ENCODE measurements at regions not wholly inside any gene's neighbourhood (a gene's known extent, or its start where the extent isn't known, plus 50 kb on each side); places are given as distances from the start of the nearest gene placed in this dataset.

DNA sequence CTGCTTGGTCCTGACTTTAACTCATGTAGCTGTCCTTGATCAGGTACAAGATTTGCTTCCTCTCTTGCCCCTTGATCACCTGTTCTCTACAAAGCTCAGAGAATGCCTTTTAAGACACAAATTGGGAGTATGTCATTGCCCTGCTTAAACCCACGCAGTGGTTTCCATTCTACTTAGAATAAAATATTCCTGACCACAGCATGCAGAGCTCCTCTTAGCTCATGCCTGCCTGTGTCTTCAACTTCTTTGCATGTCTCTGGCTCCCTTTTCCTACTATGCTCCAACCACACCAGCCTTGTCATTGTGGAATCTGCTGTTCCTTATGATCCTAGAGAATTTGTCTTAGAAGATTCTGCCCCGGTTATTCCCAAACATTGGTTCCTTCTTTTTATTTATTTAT, 393.1 kb downstream of the RRAGC start:
- no peak for DNase-seq (ENCODE audit: low read depth, low spot score)

DNA sequence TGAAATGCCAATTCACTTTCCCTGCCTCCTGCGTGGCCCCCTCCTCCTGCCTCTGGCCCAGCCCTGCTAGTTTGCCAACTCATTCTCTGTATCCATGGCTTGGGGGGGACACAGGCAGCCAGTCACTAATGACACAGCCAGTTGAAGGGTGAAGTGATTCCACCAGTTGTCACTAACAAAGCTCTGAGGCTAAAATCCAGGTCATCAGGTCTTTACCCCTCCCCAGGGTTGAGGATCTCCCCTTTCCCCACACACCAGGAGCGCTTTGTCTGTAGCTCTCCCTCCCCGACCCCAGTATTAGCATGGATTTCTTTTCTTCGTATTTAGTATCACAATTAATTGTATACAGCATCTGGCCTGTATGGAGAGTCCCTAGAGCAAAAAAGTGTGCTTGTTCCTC, 394.1 kb downstream of the RRAGC start:
- no peak for DNase-seq (ENCODE audit: low read depth, low spot score)

DNA sequence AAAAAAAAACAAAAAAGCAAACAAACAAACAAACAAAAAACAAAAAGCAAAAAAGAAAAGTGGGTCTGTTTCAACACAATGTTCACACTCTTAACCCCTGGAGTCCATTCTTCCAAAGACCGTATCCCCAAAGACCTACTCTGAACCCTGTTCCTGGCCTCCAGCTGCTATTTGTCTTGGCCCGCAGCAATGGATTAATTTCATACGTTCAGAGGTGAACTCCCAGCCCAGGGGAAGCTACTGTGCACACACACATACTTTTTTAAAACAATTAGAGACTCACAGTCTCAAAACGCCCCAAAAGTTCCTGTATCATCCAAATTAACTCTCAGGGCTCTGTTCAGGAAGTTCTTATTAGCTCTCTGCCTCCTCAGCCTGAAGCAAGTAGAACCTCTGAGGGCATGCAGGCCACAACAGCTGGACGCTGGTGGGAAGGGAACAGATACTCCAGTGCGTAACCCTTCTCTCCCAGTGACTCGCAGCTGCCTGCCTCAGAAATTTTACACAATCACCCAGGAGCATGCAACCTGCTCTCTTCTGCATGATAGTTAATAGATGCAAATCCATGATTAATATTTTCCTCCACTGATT, 395.4 kb downstream of the RRAGC start:
- no peak for DNase-seq (ENCODE audit: low read depth, low spot score)

DNA sequence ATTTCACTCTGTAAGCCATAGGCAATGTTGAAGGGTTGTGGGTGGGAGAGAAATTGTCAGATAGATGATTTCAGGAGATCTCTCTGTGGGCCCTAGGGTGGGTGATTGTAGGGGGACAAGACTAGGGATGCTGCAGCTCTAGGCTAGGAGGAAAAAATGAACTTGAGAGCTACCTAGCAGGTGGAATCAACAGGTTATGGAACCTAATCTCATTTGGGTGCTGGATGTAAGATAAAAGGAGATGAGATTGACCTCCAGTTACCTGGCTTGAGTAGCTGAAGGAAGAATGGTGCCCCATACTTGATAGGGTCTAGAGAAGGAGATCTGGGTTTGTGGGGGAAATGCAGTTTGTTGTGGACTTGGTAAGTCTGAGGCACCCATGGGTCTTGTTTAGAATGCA, 396.5 kb downstream of the RRAGC start:
- DNase-seq (ENCODE audit: low read depth, low spot score): no peak

DNA sequence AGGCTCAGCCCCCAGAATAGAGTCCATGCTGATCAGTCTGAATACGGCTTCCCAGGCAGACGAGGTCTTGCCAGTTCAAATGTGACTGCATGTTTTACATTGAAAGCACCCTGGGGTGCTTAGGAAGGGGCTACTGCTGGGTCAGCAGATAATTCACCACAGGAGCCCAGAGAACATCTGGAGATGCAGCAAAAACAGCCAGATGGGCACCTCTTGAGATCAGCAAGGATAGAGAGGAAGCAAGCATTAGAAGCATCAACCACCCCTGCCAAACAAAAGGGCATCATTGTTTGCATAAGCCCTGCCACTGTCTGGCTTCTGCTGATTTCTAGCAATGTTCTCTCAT, 403.1 kb downstream of the RRAGC start:
- DNase-seq (ENCODE audit: low read depth, low spot score): no peak

DNA sequence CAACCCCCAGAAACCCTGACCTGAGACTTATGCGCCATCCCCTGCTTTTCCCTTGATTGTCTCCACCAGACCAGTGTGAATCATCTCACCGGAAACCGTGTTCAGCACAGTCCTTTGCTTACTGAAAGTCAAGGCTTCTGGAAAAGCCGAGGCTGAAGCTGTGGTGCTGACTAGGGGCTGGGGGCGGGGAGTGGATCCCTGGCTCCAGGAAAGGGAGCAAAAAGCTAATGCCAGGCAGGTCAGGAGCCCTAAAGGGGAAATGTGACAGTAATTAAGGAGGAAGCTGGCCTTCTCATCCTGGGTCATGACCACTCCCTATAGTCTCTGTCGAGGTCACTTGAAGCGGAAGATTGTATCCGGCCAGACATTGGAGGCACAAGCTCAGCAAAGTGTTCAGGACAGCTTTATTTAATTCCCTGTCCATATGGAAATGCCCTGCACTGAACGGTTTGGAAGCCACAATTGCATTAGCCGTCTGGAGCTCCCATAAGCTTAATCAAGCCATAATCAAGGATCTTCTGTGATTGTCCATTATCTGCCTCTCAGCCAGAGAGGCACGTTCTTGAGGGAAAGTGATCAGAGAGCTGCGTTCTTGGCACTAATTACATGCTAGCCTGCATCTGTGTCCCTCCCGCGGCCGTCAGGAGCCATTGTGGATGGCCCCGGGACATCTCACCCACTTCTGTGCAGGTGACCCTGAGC, 403.6 kb downstream of the RRAGC start:
- DNase-seq (ENCODE audit: low read depth, low spot score): no peak

DNA sequence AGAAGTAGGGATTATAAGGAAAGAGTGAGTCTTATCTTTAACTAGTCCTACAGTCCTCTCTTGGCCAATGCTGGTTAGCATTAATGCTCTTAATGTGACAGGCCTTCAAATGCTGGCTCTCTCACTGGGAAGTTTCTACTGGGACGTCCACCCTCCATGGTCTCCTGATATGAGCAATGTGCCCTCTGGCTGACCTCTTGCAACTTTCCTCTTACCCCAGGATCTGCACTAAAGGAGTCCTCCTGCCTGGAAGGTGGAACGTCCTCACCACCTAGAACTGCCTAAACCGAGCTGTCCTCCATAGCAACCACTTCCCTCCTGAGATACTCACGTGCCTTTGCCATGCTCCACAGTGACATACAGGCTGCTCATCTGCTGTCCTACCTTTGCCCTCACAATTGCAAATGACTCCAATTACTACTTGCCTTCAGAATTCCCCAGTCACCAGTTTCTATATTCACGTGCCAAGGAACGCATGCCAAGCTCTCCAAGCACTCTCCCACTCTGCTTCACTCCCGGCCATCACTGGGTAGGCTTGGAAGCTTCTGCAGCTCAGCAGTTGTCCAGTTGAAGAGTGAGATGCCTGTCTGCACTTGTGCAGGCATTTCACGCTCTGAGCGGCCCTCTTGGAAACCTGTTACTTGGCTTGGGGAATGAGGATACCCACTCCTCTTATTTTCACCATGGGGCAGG, 404.7 kb downstream of the RRAGC start:
- DNase-seq (ENCODE audit: low read depth, low spot score): no peak

DNA sequence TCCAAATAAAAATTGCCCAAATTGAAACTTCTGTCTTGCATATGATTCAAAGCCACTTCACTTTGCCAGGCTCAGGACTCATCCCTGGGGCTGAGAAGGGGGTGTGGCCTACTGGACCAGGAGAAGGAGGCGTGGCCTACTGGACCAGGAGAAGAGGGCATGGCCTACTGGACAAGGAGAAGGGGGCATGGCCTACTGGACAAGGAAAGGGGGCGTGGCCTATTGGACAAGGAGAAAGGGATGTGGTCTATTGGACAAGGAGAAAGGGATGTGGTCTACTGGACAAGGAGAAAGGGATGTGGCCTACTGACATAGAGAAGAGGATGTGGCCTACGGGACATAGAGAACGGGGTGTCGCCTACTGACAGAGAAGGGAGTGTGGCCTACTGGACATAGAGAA, 405.3 kb downstream of the RRAGC start:
- no peak for DNase-seq (ENCODE audit: low read depth, low spot score)

DNA sequence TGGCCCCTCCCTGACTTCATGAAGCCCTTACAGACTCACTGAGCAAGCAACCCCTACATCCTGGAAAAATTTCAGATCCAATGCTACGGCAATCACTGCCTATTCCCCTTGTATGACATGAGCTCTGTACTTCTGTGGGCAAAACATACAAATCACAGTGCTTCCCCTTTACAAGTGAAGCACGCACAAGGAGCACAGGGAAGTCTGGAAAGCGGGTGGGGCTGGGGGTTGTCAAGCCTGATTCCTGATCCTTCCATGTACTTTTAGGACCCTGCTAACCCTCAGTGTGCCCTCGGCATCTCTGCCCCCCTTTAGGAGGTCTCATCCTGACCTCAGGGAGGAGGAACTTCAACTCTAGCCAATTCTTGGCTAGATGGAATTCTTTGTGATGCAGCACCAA, 405.7 kb upstream of the POU3F1 start:
- no peak for DNase-seq (ENCODE audit: low read depth, low spot score)

DNA sequence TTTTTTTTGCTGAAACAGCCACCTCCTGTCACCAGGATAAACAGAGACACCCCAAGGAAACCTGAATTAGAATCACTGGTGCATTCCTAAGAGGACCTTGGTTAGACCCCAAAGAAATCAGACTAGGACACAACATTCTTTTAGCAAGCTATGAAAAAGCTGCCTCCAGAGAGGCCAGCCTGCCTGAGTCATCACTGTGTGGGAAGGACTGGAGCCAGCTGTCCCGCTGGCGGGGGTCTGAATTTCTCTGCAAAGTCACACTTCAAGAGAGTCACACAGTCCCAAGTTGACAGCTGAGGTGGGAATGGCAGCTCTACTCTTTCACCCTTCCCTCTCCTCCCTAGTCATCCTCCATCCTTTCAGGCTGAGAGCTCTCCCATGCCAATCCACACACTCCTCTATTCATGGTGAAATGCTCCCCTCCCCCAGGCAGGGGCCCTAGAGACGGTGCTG, 405.0 kb upstream of the POU3F1 start:
- peak; percentile 18 for DNase-seq (ENCODE audit: low read depth, low spot score)

DNA sequence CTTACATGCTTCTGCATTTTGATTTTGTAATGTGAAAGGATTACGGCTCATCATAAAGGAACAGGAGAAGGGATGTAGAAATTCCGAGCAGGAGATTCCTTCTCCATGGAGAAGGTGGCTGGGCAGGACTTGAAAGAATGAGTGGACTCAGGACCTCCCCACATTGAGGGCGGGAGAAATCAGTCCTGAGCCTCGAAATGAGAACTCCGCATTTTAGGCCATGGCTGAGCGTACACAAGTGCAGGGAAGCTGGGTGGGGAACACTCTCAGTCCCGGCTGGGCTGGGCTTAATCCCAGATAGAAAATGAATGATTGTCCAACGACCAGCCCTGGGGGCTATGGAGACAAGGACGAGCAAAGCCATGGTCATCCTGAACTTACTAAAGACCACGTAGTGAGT, 402.3 kb upstream of the POU3F1 start:
- no peak for DNase-seq (ENCODE audit: low read depth, low spot score)

DNA sequence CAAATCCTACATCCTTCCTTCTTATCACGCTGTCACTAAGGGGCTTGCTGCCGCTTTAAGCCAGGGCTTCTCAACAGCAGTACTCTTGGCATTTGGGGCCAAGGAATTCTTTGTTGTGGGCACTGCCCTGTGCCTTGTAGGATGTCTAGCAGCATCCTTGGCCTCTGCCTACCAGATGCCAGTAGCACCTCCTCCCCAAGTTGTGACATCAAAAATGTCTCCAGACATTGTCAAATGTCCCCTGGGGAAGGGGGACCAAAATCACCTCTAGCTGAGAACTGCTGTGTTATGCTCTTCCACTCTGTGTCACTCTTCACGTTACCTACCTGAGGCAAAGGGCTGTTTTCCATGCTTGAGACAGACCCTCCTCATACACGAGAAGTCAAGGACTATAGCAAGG, 400.3 kb upstream of the POU3F1 start:
- no peak for DNase-seq (ENCODE audit: low read depth, low spot score)

DNA sequence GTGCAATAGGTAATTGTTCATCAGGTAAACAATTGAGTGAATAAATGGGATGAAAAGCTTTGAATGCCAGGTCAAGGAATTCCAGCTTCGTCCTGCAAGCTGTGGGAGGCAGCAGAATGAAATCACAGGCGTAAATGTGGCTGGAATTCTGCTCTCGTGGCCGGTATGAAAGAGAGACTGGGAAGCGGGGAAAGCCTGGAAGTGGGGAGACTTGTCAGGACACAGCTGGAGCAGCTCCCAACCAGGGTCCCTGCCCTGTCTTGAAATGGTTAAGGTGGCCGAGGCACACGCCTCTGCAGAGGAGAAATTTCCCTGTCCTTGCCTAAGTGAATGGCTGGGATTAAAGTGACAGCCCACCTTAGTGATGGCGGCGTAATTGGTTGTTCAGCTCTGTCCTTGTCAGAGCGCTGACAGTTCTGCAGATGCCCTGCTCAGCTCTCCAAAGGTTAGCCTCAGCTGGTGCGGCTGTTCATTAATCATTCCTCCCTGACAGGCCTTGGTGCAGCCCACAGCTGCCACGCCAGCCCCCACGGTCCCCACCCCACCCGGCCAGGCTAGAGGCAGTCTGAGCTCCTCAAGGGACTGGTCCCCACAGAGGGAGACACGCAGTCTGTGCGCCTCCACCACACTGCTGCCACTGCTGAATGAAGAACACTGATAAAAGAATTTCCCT, 398.3 kb upstream of the POU3F1 start:
- no peak for DNase-seq (ENCODE audit: low read depth, low spot score)

DNA sequence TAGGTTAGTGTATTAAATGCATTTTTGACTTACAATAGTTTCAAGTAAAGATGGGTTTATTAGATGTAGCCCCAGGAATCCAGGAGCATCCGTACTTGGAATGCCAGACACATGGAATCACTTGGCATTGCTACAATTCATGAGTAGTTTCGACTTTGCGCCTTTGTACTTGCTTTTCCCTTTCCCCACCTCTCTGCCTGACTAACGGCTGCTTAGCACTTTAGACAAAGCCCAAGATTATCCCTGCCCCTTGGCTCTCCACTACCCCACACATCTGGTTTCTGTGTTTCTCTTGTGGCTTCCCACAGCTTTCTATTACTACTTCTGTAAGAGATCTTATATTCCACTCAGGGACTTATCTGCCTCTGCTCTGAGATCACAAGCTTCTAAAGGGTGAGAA, 397.7 kb upstream of the POU3F1 start:
- no peak for DNase-seq (ENCODE audit: low read depth, low spot score)

DNA sequence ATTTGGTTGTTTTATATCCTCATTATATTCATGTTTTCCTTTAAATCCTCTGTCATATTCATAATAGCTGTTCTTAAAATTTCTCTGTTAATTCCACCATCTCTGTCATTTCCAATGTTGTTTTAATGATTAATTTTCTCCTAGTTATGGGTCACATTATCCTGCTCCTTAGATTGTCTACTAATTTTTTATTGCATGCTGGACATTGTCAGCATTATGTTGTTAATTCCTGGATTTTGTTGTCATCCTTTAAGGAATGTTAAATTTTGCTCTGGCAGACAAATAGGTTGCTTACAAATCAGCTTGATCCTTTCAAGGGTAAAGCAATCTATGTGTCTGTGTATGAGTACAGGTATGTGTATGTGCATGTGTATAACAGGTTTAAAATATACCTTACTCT, 393.8 kb upstream of the POU3F1 start:
- DNase-seq (ENCODE audit: low read depth, low spot score): no peak

DNA sequence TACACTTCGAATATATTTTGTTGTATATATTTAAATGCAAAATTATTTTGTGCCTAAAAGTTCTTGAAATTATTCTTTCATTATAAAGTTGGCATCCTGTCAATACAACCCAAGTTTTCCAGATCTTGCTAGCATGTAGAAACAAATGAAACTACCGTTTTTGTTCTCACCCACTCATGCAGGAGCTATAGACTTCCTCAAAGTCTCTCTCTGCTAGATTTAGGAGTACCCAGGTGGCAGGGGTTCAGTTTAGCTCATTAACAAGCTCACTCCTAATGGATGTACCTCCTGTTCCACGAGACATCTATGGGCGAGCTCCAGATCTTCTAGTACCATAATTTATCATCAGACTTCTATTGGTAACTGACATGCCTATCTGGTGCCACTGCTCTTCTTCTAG, 390.2 kb upstream of the POU3F1 start:
- DNase-seq (ENCODE audit: low read depth, low spot score): no peak

DNA sequence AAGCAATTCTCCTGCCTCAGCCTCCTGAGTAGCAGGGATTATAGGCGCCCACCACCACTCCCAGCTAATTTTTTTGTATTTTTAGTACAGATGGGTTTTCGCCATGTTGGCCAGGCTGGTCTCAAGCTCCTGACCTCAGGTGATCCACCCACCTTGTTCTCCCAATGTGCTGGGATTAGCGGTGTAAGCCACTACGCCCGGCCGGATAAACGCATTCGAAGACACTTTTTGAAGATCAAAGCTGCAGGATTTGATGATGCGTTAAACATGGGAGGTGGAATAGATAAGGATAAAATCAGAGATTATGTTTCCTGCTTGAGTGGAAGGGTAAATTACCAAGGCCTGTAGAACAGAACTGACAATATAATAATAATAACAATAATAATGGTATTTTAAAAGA, 389.4 kb upstream of the POU3F1 start:
- DNase-seq (ENCODE audit: low read depth, low spot score): no peak

DNA sequence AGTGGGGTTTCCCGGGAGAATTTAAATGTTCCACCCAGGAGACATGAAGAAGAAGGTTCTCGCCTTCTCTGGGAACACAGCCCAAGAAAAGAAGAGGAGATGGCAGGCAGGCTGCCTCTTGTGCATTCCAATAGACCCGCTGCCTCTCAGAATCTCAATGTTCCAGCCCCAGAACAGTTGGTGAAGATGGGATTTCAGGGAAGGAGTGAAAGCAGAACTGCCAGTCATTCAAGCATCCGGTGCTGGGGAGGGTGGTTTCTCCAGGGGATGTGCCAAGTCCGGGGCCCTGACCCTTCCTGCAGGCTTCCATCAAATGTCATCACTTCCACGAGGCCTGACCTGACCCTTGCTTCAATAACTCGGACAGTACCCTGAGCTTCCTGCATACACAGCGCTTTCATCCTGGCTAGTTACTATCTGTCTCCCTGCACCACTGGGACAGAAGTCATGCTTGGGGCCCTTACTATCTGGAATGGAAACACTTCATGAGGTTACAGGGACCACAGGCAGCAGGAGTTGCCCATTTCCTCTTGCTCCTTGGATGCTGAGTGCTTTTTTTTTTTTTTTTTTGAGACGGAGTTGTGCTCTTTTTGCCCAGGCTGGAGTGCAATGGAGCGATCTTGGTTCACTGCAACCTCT, 386.6 kb upstream of the POU3F1 start:
- no peak for DNase-seq (ENCODE audit: low read depth, low spot score)

DNA sequence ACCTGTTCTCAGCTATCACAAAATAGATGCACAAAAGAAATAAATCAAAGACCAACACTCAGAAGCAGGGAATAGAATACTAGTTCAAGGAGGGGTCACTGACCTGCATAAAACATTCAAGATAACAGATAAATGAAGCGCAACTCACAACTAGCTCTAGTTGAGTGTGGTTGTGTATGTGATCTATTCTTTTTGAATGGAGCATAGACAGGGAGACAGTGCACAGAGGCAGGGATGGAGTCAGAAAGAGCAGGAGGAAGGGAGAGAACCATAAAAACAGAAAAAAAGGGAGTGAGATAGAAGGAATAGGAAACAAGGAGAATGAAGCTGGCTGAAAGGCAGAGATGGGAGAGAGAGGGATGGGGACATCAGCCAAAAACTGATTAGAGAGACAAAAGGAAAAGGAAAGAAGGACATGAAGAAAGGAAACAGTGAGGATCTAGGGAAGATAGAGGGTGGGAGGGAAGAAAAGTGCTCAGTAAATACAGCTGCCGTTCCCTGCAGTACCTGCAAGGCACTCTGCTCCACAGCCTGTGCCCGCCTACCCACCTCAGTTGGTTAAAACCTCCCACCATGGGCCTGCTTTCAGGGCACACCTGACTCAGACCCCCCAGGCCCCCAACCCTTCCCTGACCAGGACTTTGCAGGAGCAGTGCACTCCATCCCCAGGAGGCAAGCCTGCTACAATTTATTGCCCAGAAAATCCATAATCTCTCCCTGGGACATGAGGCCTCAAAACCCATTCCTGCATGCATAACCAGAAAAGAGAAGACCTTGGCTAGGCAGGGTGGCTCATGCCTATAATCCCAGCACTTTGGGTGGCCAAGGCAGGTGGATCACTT, 385.2 kb upstream of the POU3F1 start:
- no peak for DNase-seq (ENCODE audit: low read depth, low spot score)

DNA sequence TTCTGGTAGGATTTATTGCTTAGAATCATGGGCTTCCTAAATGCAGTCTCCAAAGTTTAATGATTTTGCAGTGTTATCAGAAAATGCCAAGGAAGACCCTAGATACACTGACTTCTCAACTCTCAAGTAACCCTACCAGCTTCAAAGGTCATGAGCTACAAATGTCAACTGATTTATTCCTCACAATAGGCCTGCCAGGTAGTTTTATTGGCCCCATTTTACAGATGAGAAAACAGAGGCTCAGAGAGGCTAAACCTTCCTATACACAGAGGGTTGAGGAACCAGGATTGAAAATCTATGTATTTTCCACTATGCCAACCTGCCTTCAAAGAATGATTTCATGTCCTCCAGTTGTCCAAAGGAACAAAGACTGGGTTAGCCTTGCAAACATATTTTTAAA, 384.4 kb upstream of the POU3F1 start:
- DNase-seq (ENCODE audit: low read depth, low spot score): no peak

DNA sequence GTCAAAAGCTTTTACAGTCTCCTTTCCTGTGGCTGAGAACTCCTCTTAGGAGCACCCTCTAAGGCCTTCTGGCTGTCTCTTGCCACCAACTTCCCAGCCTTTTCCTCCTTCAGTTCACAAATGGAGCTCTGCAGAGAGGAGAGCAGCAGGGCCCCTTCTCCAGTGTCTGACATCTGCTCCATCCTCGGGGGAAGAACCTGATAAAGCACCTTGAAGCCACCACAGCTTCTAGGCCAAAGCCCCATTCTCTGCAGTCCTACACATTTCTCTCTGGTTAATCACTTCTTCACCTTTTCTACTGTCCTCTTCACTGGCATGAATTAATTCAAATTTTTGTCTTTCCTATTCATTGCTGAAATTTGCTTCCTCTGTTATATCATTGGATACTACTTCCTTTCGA, 378.1 kb upstream of the POU3F1 start:
- DNase-seq (ENCODE audit: low read depth, low spot score): no peak
